SK-N-SH (cell line): ENCODE measurements at regions not wholly inside any gene's neighbourhood (a gene's known extent, or its start where the extent isn't known, plus 50 kb on each side); places are given as distances from the start of the nearest gene placed in this dataset.
A peak's percentile ranks its signal among the peaks of the same experiment; 100 is the strongest.

ENCODE experiments used
- CTCF ChIA-PET: fragments of 300-600, 350-600 bp; formaldehyde crosslinking; extraction: SDS; loops from one replicate; lab custom pipeline; 2021; lab: Yijun Ruan, JAX
- POLR2A ChIA-PET: fragments of 350-600 bp; sonication (Branson Sonifier 250); formaldehyde crosslinking; extraction: SDS; loops from one replicate; lab custom pipeline; 2020; ENCODE audit warnings: antibody characterized with exemption, inconsistent platforms; lab: Yijun Ruan, JAX
- DNase-seq: peaks from one replicate; pipeline ENCODE4 v3.0.0; 2012
- H2AFZ ChIP-seq: fragments of 200-600 bp; sonication (generic); 2 replicates; pipeline ENCODE4 v1.8.1; 2016; ENCODE audit warnings: antibody characterized with exemption, mild to moderate bottlenecking, low read depth
- H3F3A ChIP-seq: fragments of 200-600 bp; sonication (generic); replicated peaks from 2 replicates; pipeline ENCODE3; 2016; ENCODE audit warnings: antibody characterized with exemption, mild to moderate bottlenecking; ENCODE audit not compliant: insufficient read depth
- H3K27ac ChIP-seq, 2 experiments: fragments of 200-500 bp in 1 of 2; fragments of 200-600 bp in 1 of 2; sonication (Bioruptor generic) in 1 of 2; sonication (generic), shearing (Covaris generic) in 1 of 2; 2 replicates each; pipeline versions ENCODE4 v1.5.1 to v1.6.1; 2014 to 2016; ENCODE audit warnings: low read depth in 2 of 2, inconsistent platforms in 1 of 2, low read length in 1 of 2, mild to moderate bottlenecking in 1 of 2, mixed read lengths in 1 of 2
- H3K27me3 ChIP-seq: fragments of 200-600 bp; sonication (generic), shearing (Covaris generic); 2 replicates; pipeline ENCODE4 v1.6.1; 2016; ENCODE audit warnings: mixed run types; ENCODE audit not compliant: insufficient read depth
- H3K36me3 ChIP-seq, 2 experiments: fragments of 200-500 bp in 1 of 2; fragments of 200-600 bp in 1 of 2; sonication (Bioruptor generic) in 1 of 2; sonication (generic) in 1 of 2; replicated peaks in 1 of 2; 2 replicates each; pipeline versions ENCODE3 to v1.5.1; 2014 to 2016; ENCODE audit warnings: low read length in 1 of 2, mild to moderate bottlenecking in 1 of 2; ENCODE audit not compliant: insufficient read depth in 2 of 2, control insufficient read depth in 1 of 2
- H3K4me1 ChIP-seq, 2 experiments: fragments of 200-500 bp in 1 of 2; fragments of 200-600 bp in 1 of 2; sonication (Bioruptor generic) in 1 of 2; sonication (generic), shearing (Covaris generic) in 1 of 2; 2 replicates each; pipeline versions ENCODE4 v1.5.1 to v1.6.1; 2014 to 2016; ENCODE audit warnings: low read depth in 1 of 2, low read length in 1 of 2, mixed run types in 1 of 2; ENCODE audit not compliant: insufficient read depth in 2 of 2, control insufficient read depth in 1 of 2
- H3K4me2 ChIP-seq: fragments of 200-600 bp; sonication (generic), shearing (Covaris generic); 2 replicates; pipeline ENCODE4 v1.6.1; 2017; ENCODE audit warnings: mixed run types
- H3K4me3 ChIP-seq, 2 experiments: fragments of 200-500 bp in 1 of 2; fragments of 200-600 bp in 1 of 2; sonication (Bioruptor generic) in 1 of 2; sonication (generic), shearing (Covaris generic) in 1 of 2; 2 replicates each; pipeline versions ENCODE4 v1.5.1 to v1.8.1; 2014 to 2016; ENCODE audit warnings: low read depth in 2 of 2, inconsistent platforms in 1 of 2, low read length in 1 of 2, mild to moderate bottlenecking in 1 of 2, mixed read lengths in 1 of 2, moderate library complexity in 1 of 2
- H3K79me2 ChIP-seq: fragments of 200-600 bp; sonication (generic); 2 replicates; pipeline ENCODE4 v1.8.1; 2017; ENCODE audit warnings: mild to moderate bottlenecking; ENCODE audit not compliant: insufficient read depth
- H3K9ac ChIP-seq: fragments of 200-600 bp; sonication (generic); 2 replicates; pipeline ENCODE4 v1.6.1; 2017; ENCODE audit warnings: mixed run types
- H3K9me2 ChIP-seq: fragments of 200-600 bp; sonication (generic); 2 replicates; pipeline ENCODE4 v1.6.1; 2017; ENCODE audit warnings: mixed run types
- H3K9me3 ChIP-seq: fragments of 200-600 bp; sonication (generic); 2 replicates; pipeline ENCODE4 v1.6.1; 2017; ENCODE audit warnings: mixed run types, mild to moderate bottlenecking, moderate library complexity
- H4K20me1 ChIP-seq: fragments of 200-600 bp; sonication (generic); 2 replicates; pipeline ENCODE4 v1.6.1; 2017; ENCODE audit warnings: mild to moderate bottlenecking, mixed run types; ENCODE audit not compliant: insufficient read depth
- ELF1 ChIP-seq: IDR thresholded peaks from 2 replicates; pipeline ENCODE4 v1.4.0; 2012
- EP300 ChIP-seq, 2 experiments: IDR thresholded peaks; 2 replicates each; pipeline versions ENCODE4 v1.4.0 to v1.6.1; 2012; ENCODE audit warnings: borderline replicate concordance in 1 of 2, low read depth in 1 of 2, low read length in 1 of 2
- FOXJ3 ChIP-seq: sonication (generic); formaldehyde crosslinking; IDR thresholded peaks from 2 replicates; pipeline ENCODE4 v1.5.1; 2020; ENCODE audit warnings: mild to moderate bottlenecking, missing genetic modification reagents
- FOXM1 ChIP-seq: IDR thresholded peaks from 2 replicates; pipeline ENCODE4 v1.4.0; 2012; ENCODE audit warnings: low read depth, mild to moderate bottlenecking
- GATA2 ChIP-seq: sonication (generic); formaldehyde crosslinking; IDR thresholded peaks from 2 replicates; pipeline ENCODE4 v1.5.0; 2020; ENCODE audit warnings: mild to moderate bottlenecking, missing genetic modification reagents
- NRF1 ChIP-seq: IDR thresholded peaks from 2 replicates; pipeline ENCODE4 v1.6.1; 2012; ENCODE audit warnings: low read depth, mild to moderate bottlenecking, low read length
- POLR2AphosphoS5 ChIP-seq: IDR thresholded peaks from 2 replicates; pipeline ENCODE4 v1.6.1; 2012; ENCODE audit warnings: low read depth, low read length
- RAD21 ChIP-seq: IDR thresholded peaks from 2 replicates; pipeline ENCODE4 v1.6.1; 2012; ENCODE audit warnings: mild to moderate bottlenecking, low read length
- RCOR1 ChIP-seq: fragments of 150-350 bp; IDR thresholded peaks from 2 replicates; pipeline ENCODE4 v1.6.1; 2017; ENCODE audit warnings: antibody characterized with exemption, low read length
- RFX5 ChIP-seq: IDR thresholded peaks from 2 replicates; pipeline ENCODE4 v1.6.1; 2012; ENCODE audit warnings: mild to moderate bottlenecking, improper control_type of control experiment, low read length
- SIN3A ChIP-seq: IDR thresholded peaks from 2 replicates; pipeline ENCODE4 v1.6.1; 2012; ENCODE audit warnings: low read depth, mild to moderate bottlenecking, low read length, moderate library complexity, borderline replicate concordance
- TAF1 ChIP-seq: IDR thresholded peaks from 2 replicates; pipeline ENCODE4 v1.6.1; 2012; ENCODE audit warnings: low read depth, mild to moderate bottlenecking, low read length, moderate library complexity, borderline replicate concordance
- YY1 ChIP-seq: IDR thresholded peaks from 2 replicates; pipeline ENCODE4 v1.4.0; 2012; ENCODE audit warnings: low read depth, mild to moderate bottlenecking
- WGBS: methylation state at CpG from one replicate; pipeline ENCODE4 v1.1.6; 2017; ENCODE audit warnings: low lambda C conversion rate; 5-methylcytosine and 5-hydroxymethylcytosine counted together
- TF ChIP-seq, protein P1 (sequence below): IDR thresholded peaks from 2 replicates; pipeline ENCODE4; 2012
- TF ChIP-seq, protein P2 (sequence below): IDR thresholded peaks from 2 replicates; pipeline ENCODE4 v1.4.0; 2012; ENCODE audit warnings: low read depth
- TF ChIP-seq, protein P3 (sequence below): fragments of 150-350 bp; IDR thresholded peaks from 2 replicates; pipeline ENCODE4 v1.6.1; 2017; ENCODE audit warnings: antibody characterized with exemption, low read length, low read depth, borderline replicate concordance
- TF ChIP-seq, protein P4 (sequence below): fragments of 200-600 bp; sonication (generic); IDR thresholded peaks from 2 replicates; pipeline ENCODE4 v1.6.1; 2017; ENCODE audit warnings: antibody characterized with exemption, mild to moderate bottlenecking, moderate library complexity
- TF ChIP-seq, protein P5 (sequence below): IDR thresholded peaks from 2 replicates; pipeline ENCODE4 v1.4.0; 2012; ENCODE audit warnings: low read depth, borderline replicate concordance
- TF ChIP-seq, protein P6 (sequence below): fragments of 150-350 bp; IDR thresholded peaks from 2 replicates; pipeline ENCODE4 v1.6.1; 2016; ENCODE audit warnings: mild to moderate bottlenecking, low read depth, low read length

DNA sequence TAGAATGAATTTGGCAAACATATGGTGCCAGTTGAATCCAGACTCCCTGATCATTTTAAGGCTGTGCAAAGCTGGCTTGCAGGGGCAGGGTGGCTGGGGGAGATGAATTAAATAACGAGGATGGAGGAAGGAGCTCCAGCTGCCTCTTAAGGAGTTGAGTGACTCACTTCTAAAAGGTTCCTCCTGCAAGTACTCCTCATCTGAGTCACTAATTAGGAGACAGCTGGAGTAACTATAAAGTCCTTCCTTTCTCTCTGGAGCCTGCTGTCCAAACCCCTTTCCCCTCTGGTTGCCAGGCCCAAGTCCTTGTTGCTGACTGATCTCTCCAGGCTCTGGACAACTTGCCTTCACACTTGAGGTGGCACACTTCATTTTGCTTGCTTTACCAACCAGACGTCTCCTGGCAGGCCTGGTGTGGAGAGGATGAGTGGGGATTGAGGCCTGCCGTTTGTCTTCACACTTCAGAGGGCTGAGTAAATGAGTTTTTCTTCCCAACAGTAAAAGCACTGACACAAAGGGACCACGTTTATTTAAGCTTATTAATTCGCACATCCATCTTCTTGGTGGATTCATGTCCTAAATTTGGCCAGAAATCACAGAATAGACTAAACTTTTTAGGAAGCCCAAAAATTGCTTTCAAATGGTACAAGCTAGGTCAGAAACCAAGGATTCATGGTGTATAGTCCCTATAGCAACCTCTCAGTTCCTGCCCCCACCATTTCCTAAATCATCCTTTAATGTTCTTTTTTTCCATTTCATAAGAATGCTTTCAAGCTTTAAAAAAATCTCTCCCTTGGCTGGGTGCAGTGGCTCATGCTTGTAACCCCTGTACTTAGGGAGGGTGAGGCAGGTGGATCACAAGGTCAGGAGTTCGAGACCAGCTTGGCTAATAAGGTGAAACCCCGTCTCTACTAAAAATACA lies 90.5 kb upstream of the MYRIP start (continued):
- TF ChIP-seq, protein P1, sequence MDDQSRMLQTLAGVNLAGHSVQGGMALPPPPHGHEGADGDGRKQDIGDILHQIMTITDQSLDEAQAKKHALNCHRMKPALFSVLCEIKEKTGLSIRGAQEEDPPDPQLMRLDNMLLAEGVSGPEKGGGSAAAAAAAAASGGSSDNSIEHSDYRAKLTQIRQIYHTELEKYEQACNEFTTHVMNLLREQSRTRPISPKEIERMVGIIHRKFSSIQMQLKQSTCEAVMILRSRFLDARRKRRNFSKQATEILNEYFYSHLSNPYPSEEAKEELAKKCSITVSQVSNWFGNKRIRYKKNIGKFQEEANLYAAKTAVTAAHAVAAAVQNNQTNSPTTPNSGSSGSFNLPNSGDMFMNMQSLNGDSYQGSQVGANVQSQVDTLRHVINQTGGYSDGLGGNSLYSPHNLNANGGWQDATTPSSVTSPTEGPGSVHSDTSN, result peak; percentile 24; the same call in 1 of the 2 replicates

DNA sequence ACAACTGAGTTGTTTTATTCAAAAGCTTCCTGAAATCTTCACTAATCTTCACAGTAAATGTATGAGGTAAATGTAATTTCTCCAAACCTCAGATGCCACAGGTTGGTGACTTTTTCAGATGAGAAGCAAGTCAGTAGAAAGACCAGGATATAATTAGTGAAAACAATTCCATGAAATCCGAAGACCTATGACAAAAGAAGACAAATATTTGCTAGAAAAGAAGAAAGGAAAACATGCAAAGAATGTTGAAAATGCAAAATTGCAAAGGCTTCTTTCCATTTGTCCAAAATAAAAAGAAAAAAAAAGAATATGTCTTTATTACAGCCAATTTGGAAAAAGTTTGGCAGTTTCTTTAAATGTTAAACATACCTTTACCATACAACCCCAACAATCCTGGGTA lies 88.3 kb upstream of the MYRIP start:
- H3K27me3 ChIP-seq, result no peaks in the 10 kb centered on the region
- H3K36me3 ChIP-seq, result no peaks in the 10 kb centered on the region
- no peaks in the 10 kb centered on the region for H3K9me2 ChIP-seq
- H3K4me1 ChIP-seq, result peaks cover 0 to 8% of the 10 kb centered on the region in 2 experiments; a peak in 2 of 4 replicates
- no peak overlapping the region for H3K27ac ChIP-seq
- no peak overlapping the region for H3K9ac ChIP-seq
- H4K20me1 ChIP-seq, result no peaks in the 10 kb centered on the region
- H3K4me3 ChIP-seq, result no peak overlapping the region
- POLR2A ChIA-PET, result no interaction called here
- WGBS, result 10% methylated on average over 1 of the region's 1 CpG
- CTCF ChIA-PET, result interaction anchor here (0.7 to 1.0 kb wide), 2 partner anchors 14 to 440 kb away, joined by 3 read pairs; no protein-coding TSS in a partner anchor
- 0 out of 2 replicates have a peak overlapping the region, but pooled peaks have one; percentile 37 for H2AFZ ChIP-seq
- peaks cover 8% of the 10 kb centered on the region for H3F3A ChIP-seq
- H3K4me2 ChIP-seq, result no peak overlapping the region
- no peaks in the 10 kb centered on the region for H3K9me3 ChIP-seq
- no peaks in the 10 kb centered on the region for H3K79me2 ChIP-seq
- no peak for DNase-seq
- TF ChIP-seq POLR2AphosphoS5, result no peak
- TF ChIP-seq FOXM1, result no peak
- TF ChIP-seq, protein P2, sequence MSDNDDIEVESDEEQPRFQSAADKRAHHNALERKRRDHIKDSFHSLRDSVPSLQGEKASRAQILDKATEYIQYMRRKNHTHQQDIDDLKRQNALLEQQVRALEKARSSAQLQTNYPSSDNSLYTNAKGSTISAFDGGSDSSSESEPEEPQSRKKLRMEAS, result no peak
- TF ChIP-seq, protein P3, sequence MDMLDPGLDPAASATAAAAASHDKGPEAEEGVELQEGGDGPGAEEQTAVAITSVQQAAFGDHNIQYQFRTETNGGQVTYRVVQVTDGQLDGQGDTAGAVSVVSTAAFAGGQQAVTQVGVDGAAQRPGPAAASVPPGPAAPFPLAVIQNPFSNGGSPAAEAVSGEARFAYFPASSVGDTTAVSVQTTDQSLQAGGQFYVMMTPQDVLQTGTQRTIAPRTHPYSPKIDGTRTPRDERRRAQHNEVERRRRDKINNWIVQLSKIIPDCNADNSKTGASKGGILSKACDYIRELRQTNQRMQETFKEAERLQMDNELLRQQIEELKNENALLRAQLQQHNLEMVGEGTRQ, result no peak
- TF ChIP-seq TAF1, result no peak
- TF ChIP-seq, protein P4, sequence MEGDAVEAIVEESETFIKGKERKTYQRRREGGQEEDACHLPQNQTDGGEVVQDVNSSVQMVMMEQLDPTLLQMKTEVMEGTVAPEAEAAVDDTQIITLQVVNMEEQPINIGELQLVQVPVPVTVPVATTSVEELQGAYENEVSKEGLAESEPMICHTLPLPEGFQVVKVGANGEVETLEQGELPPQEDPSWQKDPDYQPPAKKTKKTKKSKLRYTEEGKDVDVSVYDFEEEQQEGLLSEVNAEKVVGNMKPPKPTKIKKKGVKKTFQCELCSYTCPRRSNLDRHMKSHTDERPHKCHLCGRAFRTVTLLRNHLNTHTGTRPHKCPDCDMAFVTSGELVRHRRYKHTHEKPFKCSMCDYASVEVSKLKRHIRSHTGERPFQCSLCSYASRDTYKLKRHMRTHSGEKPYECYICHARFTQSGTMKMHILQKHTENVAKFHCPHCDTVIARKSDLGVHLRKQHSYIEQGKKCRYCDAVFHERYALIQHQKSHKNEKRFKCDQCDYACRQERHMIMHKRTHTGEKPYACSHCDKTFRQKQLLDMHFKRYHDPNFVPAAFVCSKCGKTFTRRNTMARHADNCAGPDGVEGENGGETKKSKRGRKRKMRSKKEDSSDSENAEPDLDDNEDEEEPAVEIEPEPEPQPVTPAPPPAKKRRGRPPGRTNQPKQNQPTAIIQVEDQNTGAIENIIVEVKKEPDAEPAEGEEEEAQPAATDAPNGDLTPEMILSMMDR, result no peak
- no peak for TF ChIP-seq SIN3A
- TF ChIP-seq RCOR1, result no peak
- TF ChIP-seq GATA2 (CRISPR knock-in tag), result no peak
- TF ChIP-seq, protein P1, result no peak
- no peak for TF ChIP-seq EP300 (IDR thresholded peaks at IDR 0.05; ENCODE audit: borderline replicate concordance in 1 of 2, low read depth in 1 of 2, low read length in 1 of 2)
- no peak for TF ChIP-seq FOXJ3
- no peak for TF ChIP-seq ELF1
- no peak for TF ChIP-seq RFX5
- no peak for TF ChIP-seq NRF1
- no peak for TF ChIP-seq RAD21
- TF ChIP-seq, protein P5, sequence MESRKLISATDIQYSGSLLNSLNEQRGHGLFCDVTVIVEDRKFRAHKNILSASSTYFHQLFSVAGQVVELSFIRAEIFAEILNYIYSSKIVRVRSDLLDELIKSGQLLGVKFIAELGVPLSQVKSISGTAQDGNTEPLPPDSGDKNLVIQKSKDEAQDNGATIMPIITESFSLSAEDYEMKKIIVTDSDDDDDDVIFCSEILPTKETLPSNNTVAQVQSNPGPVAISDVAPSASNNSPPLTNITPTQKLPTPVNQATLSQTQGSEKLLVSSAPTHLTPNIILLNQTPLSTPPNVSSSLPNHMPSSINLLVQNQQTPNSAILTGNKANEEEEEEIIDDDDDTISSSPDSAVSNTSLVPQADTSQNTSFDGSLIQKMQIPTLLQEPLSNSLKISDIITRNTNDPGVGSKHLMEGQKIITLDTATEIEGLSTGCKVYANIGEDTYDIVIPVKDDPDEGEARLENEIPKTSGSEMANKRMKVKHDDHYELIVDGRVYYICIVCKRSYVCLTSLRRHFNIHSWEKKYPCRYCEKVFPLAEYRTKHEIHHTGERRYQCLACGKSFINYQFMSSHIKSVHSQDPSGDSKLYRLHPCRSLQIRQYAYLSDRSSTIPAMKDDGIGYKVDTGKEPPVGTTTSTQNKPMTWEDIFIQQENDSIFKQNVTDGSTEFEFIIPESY, result no peak
- no peak for TF ChIP-seq YY1
- TF ChIP-seq, protein P6, sequence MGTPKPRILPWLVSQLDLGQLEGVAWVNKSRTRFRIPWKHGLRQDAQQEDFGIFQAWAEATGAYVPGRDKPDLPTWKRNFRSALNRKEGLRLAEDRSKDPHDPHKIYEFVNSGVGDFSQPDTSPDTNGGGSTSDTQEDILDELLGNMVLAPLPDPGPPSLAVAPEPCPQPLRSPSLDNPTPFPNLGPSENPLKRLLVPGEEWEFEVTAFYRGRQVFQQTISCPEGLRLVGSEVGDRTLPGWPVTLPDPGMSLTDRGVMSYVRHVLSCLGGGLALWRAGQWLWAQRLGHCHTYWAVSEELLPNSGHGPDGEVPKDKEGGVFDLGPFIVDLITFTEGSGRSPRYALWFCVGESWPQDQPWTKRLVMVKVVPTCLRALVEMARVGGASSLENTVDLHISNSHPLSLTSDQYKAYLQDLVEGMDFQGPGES, result no peak
